Stimulated activated CD8-positive, alpha-beta memory T cell treated with anti-CD3 and anti-CD28 coated beads, Interleukin-7, amount 100 ng/mL, for 24 hours (primary cell): ENCODE measurements at regions not wholly inside any gene's neighbourhood (a gene's known extent, or its start where the extent isn't known, plus 50 kb on each side); places are given as distances from the start of the nearest gene placed in this dataset.

Experiments used
- DNase-seq: peaks from one replicate; pipeline ENCODE4 v3.0.0-alpha.2; 2020; ENCODE audit warnings: low read depth

GRCh38 chr5:124692950-124693349, 53.5 kb downstream of the ZNF608 start:
- no peak for DNase-seq

- DNase-seq: no peak
These were observed 54.1 kb downstream of the ZNF608 start for GRCh38 chr5:124692324-124692723.

- DNase-seq: no peak
These were observed 56.8 kb downstream of the ZNF608 start for GRCh38 chr5:124689653-124690052.

- DNase-seq: no peak
These were observed 60.0 kb downstream of the ZNF608 start for GRCh38 chr5:124686239-124687004.

- DNase-seq: no peak
These were observed 61.0 kb downstream of the ZNF608 start for GRCh38 chr5:124685404-124685930.

- no peak for DNase-seq
These were observed 62.4 kb downstream of the ZNF608 start for GRCh38 chr5:124683917-124684555.

DNA sequence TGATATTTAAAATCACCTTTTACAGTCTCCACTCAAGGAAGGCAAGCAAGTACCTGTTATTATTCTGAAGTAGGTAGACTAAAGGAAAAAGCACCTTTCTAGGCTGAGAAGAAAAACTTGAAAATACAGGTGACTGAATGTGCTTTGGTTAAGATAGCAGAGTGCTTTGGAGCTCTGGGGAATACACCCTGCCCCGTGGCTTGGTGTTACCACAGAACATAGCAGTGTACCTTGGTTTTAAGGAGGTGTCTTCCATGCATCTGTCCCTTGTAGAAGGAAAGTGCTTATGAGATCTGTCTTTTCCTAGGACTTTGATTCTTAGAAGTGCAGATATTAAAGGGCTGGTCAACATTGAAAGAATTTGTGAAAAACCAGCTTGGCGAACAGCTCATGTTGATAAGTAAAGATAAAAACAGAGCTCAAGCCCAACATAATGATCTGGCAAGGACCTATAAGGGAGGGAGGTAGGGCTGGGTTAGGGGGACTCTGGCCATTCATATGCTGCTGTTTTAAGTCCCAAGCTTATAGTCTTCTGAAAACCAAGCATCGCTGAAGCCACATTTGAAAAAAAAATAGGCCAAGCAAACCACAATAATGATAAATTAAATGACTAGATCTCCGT, 66.8 kb downstream of the ZNF608 start:
- no peak for DNase-seq

GRCh38 chr5:124678922-124679519, 67.4 kb downstream of the ZNF608 start:
- DNase-seq: no peak

- DNase-seq: no peak
These were observed 68.0 kb downstream of the ZNF608 start for GRCh38 chr5:124678468-124678867.

- no peak for DNase-seq
These were observed 68.8 kb downstream of the ZNF608 start for GRCh38 chr5:124677374-124678351.

DNA sequence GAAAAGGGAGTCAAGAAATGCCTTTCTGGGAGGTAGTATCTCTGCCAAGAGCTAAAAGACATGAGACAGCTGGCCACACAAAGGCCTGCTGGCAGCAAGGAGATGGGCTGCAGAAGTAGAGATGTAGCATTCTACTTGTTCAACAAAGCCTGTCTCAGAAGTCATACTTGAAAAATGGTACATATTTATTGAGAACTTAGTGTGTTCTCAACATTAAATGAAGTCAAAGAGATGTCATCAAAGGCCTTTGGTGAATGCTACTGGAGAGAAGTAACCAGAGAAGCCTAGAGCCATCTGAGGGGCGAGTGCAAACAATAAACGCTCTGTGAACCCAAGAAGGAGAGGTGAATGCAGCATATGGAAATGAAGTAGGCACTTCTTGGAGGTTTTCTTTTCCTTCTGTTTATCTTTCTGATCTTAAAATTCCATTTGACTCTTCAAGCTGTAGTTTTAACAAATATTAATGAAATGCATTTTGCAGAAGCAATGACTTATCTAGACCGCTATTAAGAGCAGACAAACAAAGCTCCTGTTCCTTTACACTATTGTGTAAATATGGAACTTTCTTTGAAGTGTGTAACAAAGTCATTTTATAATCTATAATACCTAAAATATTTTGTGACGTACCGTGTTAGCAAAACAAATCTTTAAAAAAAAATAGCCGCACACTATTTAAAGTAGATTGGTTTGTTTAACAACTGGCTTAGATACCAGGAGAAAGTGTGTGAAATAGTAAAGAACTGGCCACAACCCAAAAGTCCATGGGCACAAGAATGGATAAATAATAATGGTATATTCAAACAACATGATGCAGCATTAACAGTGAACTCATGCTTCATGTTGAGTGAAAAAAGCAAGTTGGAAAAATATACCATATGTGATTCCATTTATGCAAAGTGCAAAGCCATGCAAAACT, 70.2 kb downstream of the ZNF608 start:
- DNase-seq: no peak

GRCh38 chr5:124671193-124671592, 75.2 kb downstream of the ZNF608 start:
- no peak for DNase-seq

DNA sequence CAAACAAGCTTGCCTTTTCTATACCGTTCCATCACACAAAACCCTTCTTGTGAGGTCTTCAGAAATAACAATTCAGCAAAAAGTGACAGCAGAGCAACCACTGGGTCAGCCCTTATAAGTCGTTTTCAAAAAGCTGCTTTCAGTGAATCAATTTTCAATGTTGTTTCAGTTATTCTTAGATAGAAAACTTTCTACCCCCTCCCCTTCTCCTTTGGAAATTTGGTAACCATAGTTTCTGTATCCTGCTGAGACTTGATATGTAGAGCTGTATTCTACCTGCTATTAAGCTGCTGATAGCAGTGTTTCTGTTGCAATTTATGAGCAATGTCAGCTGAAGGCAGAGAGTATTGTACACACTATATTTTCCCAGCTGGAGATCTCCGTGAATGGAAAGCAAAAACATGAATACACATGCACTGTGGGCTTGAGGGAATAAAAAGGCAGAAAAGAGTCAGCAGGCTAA, 75.7 kb downstream of the ZNF608 start:
- no peak for DNase-seq

- DNase-seq: no peak
These were observed 76.3 kb downstream of the ZNF608 start for GRCh38 chr5:124669956-124670721.

DNA sequence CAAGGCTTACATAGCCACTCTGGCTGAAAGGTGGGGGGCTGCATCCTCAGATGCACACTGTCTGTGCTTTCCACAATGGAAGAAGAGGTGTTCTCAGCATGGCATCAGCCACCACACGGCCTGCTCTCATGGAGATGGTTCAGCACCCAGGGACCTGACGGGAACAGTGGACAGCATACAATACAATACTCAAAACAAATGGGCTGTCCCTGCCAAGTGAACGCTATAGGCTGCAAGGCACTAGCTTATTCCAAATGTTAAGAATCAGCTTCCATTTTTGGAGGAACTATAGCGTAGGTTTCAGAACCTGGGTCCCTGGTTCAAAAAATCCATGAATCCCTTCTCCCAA, 77.2 kb downstream of the ZNF608 start:
- DNase-seq: no peak

DNA sequence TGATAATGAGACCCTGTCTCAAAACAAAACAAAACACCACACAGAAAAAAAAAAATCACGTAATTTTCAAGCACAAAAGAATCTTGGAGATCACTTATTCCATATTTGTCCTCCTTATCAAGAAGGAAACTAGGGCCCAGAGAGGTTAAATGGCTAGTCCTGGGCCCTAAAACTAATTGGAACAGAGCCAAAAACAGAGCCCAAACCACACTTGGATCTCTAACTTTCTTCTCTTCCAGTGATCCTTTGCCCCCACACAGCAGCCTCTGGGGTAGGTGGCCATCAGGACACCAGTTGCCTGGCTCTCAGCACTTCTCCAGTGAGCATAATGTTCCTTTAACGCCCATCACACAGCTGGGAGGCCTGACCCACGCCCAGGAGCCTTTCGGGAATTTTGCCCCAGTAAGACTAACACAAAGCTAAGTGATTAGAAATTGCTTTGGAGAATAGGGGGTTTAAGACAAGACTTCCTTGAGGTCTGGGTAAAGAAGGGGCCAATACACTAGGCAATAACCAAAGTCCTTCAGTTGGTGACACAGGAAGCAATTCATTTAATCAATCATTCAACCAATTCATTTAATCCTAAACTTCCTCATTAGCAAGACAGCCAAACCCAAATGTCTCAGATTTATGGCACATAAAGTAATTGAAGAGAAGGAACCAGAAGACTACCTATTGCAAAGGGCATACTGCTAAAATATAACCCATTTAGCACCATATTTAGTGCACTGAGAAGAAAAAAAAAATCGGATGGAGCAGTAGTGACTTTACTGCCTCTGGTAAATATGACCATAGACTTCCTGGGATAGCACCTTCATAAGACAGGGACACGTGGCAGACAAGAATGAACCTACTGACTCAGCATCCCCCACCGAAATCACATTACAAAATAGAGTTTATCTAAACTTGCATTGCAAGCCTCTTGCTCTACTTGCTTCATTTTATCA, 77.8 kb downstream of the ZNF608 start:
- no peak for DNase-seq

- no peak for DNase-seq
These were observed 80.8 kb downstream of the ZNF608 start for GRCh38 chr5:124665625-124666024.

- DNase-seq: no peak
These were observed 81.4 kb downstream of the ZNF608 start for GRCh38 chr5:124665035-124665434.
